SJCRH30 (cell line): ENCODE measurements at regions not wholly inside any gene's neighbourhood (a gene's known extent, or its start where the extent isn't known, plus 50 kb on each side); places are given as distances from the start of the nearest gene placed in this dataset.
"Not testable (repeated sequence)": the region's sequence is repeated elsewhere in the genome, so short reads cannot be mapped to it uniquely, and the experiment has no call there.

Source experiments
- DNase-seq, 2 experiments: peaks; one replicate each; pipeline ENCODE4 v3.0.0-alpha.2; 2015 to 2020
- H3K27ac ChIP-seq: fragments of 250-450 bp; sonication (Bioruptor Pico); 2 replicates; pipeline ENCODE4 v1.5.1; 2020; ENCODE audit warnings: mild to moderate bottlenecking, moderate library complexity
- H3K27me3 ChIP-seq: fragments of 250-450 bp; sonication (Bioruptor Pico); 2 replicates; pipeline ENCODE4 v1.5.1; 2020; ENCODE audit warnings: mild to moderate bottlenecking, moderate library complexity
- H3K36me3 ChIP-seq: fragments of 250-450 bp; sonication (Bioruptor Pico); 2 replicates; pipeline ENCODE4 v1.5.1; 2020; ENCODE audit warnings: mild to moderate bottlenecking, moderate library complexity
- H3K4me1 ChIP-seq: fragments of 250-450 bp; sonication (Bioruptor Pico); 2 replicates; pipeline ENCODE4 v1.5.1; 2020; ENCODE audit warnings: mild to moderate bottlenecking, moderate library complexity
- H3K4me3 ChIP-seq: fragments of 250-450 bp; sonication (Bioruptor Pico); 2 replicates; pipeline ENCODE4 v1.5.1; 2020; ENCODE audit warnings: mild to moderate bottlenecking, moderate library complexity
- H3K9me3 ChIP-seq: fragments of 250-450 bp; sonication (Bioruptor Pico); replicated peaks from 2 replicates; pipeline ENCODE4 v1.5.1; 2020; ENCODE audit warnings: mild to moderate bottlenecking, moderate library complexity

DNA sequence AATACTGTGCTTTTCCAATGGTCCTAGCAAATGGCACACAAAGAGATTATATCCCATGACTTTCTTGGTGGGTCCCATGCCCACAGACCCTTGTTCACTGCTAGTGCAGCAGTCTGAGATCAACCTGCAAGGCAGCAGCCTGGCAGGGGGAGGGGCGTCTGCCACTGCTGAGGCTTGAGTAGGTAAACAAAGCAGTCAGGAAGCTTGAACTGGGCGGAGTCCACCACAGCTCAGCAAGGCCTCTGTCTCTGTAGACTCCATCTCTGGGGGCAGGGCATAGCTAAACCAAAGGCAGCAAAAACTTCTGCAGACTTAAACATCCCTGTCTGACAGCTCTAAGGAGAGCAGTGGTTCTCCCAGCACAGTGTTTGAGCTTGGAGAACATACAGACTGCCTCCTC is 82.9 kb downstream of the ZNF737 start:
- H3K4me3 ChIP-seq: no peak overlapping the region
- no peaks in the 10 kb centered on the region for H3K27me3 ChIP-seq
- no peaks in the 10 kb centered on the region for H3K4me1 ChIP-seq
- no peak for DNase-seq
- H3K27ac ChIP-seq: no peak overlapping the region
- no peaks in the 10 kb centered on the region for H3K36me3 ChIP-seq
- no peaks in the 10 kb centered on the region for H3K9me3 ChIP-seq

DNA sequence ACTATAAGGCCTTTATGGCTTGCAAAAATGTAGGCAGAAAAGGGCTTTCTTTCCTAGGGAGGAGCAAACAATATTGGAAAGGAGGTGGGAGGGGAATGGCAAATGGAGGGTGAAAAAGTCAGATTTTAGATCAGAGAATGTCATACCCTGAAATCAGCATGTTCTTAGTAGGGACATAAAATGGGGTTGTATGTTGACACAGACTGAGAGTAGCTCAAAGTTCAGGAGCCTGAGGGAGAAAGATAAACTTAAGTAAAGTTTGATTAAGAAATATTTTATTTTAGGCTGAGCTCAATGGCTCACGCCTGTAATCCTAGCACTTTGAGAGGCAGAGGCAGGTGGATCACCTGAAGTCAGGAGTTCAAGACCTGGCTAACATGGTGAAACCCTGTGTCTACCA is 83.8 kb downstream of the ZNF737 start:
- H3K4me3 ChIP-seq: no peak overlapping the region
- no peak for DNase-seq
- no peaks in the 10 kb centered on the region for H3K27me3 ChIP-seq
- no peak overlapping the region for H3K27ac ChIP-seq
- no peaks in the 10 kb centered on the region for H3K4me1 ChIP-seq
- no peaks in the 10 kb centered on the region for H3K36me3 ChIP-seq
- no peaks in the 10 kb centered on the region for H3K9me3 ChIP-seq

DNA sequence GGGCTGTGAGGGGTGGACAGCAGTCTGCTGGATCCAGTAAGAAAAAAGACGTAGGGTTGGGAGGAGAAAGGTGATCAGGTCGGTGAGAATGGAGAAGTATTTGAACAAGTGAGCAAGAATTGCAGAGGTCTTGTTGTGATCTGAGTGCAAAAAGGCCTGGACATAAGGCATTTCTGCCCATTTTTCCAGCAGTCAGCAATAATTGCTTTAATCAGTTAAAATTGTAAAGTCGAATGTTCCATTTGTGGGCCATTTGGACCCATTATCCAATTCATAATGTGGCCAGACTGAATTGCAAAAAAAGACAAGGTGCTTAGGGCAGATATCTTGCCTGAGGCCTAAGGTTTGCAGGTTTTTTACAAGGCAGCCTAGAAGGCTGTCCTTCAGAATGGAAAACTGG is 86.1 kb downstream of the ZNF737 start:
- no peaks in the 10 kb centered on the region for H3K27me3 ChIP-seq
- no peak overlapping the region for H3K4me3 ChIP-seq
- H3K36me3 ChIP-seq: no peaks in the 10 kb centered on the region
- DNase-seq: no peak
- H3K4me1 ChIP-seq: no peaks in the 10 kb centered on the region
- no peak overlapping the region for H3K27ac ChIP-seq
- no peaks in the 10 kb centered on the region for H3K9me3 ChIP-seq

DNA sequence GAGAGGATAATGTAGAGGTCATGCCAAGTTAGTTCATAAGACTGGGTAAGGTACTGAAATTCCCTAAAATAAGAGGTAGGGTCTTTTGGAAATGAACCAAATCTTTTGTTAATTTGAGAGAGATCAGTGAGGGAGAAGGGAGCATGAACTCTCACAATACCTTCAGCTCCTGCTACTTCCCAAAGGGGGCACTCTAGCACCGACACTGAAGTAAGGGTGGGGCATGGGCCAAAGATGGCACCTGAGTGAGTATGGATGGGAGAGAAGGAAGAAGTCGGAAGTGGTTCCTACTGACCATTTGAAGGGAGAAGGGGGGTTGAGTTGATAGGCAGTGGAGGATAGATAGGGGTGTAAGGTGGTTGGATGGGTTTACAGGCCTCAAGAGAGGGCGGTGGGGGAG is 86.6 kb downstream of the ZNF737 start:
- H3K4me3 ChIP-seq: no peak overlapping the region
- H3K9me3 ChIP-seq: no peaks in the 10 kb centered on the region
- H3K36me3 ChIP-seq: no peaks in the 10 kb centered on the region
- H3K27ac ChIP-seq: no peak overlapping the region
- DNase-seq: peak in 1 of 2 experiments; percentile 3
- no peaks in the 10 kb centered on the region for H3K4me1 ChIP-seq
- no peaks in the 10 kb centered on the region for H3K27me3 ChIP-seq

DNA sequence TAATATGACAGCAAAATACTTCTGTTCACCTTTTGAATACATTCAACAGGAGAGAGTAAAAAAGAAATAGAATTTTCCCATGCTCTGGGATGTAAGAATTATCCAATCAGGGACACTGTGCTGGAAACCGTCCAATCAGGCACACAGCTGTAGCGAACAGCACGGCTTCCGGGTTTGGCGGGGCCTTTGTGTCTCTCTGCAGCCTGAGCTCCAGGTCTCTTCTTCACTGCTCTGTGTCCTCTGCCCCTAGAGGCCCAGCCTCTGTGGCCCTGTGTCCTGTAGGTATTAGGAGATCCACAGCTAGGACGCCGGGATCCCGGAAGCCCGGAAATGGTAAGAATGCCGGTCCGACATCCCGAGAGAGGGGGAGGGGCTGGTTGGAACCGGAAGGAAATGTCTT is 92.7 kb downstream of the ZNF737 start:
- no peaks in the 10 kb centered on the region for H3K27me3 ChIP-seq
- DNase-seq: no peak
- H3K27ac ChIP-seq: no peak overlapping the region
- no peaks in the 10 kb centered on the region for H3K9me3 ChIP-seq
- H3K4me1 ChIP-seq: no peaks in the 10 kb centered on the region
- no peak overlapping the region for H3K4me3 ChIP-seq
- H3K36me3 ChIP-seq: no peaks in the 10 kb centered on the region

DNA sequence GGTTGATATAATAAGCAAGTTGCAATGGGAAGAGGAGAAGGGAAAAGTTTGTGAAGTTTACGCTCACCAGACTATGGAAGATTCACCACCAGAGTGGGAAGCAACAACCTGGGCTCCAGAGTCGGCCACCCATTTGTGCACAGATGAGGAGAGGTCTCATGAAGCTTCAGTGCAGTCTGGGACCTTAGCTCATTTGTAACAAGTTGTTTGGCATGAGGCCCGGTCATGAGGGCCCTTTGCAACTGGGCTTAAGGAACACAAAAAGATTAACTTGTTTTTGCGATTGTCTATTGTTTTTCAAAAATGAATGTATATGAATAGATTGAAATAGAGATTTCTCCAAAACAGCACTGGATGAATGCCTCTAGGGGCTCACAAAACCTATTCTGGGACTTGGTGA is 94.2 kb downstream of the ZNF737 start:
- Histone ChIP-seq H3K4me3 (no peak overlapping the region), H3K27me3 (no peaks in the 10 kb centered on the region), H3K9me3 (no peaks in the 10 kb centered on the region), H3K36me3 (no peaks in the 10 kb centered on the region), H3K4me1 (no peaks in the 10 kb centered on the region), H3K27ac (no peak overlapping the region)
- DNase-seq: no peak

DNA sequence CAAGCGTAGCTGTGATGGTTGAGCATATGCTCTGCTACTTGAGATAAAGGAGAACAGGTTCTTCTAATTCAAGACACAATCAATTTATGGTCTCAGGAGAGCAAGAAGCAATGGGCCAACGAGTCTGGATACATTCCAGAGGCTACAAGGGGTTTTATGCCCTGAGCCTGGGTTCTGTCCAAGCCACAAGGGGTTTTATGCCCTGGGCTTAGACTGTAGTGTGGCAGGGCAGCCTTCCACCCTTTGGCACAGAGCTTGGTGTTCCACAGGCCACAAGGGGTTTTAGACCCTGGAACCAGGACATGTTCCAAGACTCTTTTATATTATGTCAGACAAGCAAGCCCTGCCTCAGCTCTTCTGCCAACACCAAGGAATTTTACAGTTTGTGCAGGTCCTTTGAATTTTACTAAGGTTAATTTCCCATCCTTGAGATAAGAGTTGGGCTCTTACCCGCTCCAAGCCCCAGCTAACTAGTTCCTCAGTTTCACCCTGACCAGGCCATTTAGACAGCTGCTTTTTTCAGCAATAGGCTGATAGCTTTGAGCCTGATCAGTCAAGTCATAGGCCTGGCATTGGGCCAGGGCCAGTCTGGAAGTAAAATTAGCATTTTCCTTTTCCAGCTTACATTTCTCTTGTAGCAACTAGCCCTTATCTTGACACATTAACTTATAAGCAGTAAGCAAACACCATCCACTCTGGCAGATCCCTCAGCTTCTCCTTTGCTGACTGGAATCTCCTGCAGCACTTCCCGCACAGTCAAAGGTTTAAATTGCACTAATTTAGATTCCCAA is 95.0 kb downstream of the ZNF737 start:
- no peaks in the 10 kb centered on the region for H3K27me3 ChIP-seq
- no peak overlapping the region for H3K4me3 ChIP-seq
- no peaks in the 10 kb centered on the region for H3K9me3 ChIP-seq
- H3K27ac ChIP-seq: no peak overlapping the region
- H3K4me1 ChIP-seq: no peaks in the 10 kb centered on the region
- no peaks in the 10 kb centered on the region for H3K36me3 ChIP-seq
- no peak for DNase-seq

DNA sequence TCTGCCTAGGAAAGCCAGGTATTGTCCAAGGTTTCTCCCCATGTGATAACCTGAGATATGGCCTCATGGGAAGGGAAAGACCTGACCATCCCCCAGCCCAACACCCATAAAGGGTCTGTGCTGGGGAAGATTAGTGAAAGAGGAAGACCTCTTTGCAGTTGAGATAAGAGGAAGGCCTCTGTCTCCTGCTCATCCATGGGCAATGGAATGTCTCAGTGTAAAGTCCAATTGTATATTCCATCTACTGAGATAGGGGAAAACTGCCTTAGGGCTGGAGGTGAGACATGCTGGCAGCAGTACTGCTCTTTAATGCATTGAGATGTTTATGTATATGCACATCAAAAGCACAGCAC is 99.0 kb downstream of the ZNF737 start:
- not testable (repeated sequence) for H3K9me3 ChIP-seq, H3K4me1 ChIP-seq, H3K4me3 ChIP-seq, H3K36me3 ChIP-seq, DNase-seq, H3K27ac ChIP-seq, H3K27me3 ChIP-seq

DNA sequence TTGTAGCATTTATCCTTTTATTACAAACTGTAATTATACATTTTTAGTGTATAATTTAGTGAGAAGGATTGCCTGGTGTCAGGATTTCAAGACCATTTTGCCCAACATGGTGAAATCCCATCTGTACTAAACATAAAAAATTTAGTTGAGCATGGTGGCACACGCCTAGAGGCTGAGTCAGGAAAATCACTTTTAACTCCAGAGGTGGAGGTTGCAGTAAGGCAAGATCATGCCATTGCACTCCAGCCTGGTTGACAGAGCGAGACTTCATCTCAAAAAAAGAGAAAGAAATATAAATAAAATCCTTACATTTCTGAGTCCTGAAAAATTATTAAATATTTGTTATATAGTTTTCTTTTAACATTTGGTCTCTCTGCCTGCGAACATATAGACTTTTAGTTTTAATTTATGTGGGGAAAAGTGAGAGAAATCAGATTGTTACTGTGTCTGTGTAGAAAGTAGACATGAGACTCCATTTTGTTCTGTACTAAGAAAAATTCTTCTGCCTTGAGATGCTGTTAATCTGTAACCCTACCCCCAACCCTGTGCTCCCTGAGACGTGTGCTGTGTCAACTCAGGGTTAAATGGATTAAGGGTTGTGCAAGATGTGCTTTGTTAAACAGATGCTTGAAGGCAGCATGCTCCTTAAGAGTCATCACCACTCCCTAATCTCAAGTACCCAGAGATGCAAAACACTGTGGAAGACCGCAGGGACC is 99.5 kb downstream of the ZNF737 start:
- not testable (repeated sequence) for H3K36me3 ChIP-seq, H3K4me1 ChIP-seq, H3K4me3 ChIP-seq, H3K27ac ChIP-seq, H3K27me3 ChIP-seq, H3K9me3 ChIP-seq, DNase-seq

DNA sequence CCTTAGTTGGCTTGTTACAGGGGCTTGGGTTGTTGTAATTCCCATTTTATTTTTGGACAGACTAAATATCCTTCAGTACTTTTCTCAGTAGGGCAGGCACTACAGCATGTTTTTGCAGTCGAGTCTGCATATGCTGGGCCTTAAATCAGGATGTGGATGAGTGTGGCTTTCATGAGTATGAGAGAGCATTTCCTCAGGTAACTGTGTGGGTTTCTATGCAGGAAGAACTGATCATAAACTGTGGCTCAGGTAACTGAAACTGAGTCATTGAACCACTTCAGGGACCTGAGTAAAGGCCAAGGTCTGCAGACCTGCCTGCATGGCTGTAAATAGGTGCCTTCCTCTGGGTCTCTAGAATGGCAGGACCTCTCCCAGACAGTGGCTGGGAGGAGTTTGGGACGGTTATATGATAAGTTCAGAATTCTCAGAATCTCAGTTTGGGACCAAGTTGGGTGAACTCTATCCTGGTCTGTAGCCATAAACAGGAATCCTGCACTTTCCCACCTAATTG is 112.1 kb downstream of the ZNF737 start:
- no peak overlapping the region for H3K4me3 ChIP-seq
- no peaks in the 10 kb centered on the region for H3K4me1 ChIP-seq
- DNase-seq: no peak
- H3K27me3 ChIP-seq: no peaks in the 10 kb centered on the region
- no peaks in the 10 kb centered on the region for H3K36me3 ChIP-seq
- H3K9me3 ChIP-seq: no peaks in the 10 kb centered on the region
- H3K27ac ChIP-seq: no peak overlapping the region

DNA sequence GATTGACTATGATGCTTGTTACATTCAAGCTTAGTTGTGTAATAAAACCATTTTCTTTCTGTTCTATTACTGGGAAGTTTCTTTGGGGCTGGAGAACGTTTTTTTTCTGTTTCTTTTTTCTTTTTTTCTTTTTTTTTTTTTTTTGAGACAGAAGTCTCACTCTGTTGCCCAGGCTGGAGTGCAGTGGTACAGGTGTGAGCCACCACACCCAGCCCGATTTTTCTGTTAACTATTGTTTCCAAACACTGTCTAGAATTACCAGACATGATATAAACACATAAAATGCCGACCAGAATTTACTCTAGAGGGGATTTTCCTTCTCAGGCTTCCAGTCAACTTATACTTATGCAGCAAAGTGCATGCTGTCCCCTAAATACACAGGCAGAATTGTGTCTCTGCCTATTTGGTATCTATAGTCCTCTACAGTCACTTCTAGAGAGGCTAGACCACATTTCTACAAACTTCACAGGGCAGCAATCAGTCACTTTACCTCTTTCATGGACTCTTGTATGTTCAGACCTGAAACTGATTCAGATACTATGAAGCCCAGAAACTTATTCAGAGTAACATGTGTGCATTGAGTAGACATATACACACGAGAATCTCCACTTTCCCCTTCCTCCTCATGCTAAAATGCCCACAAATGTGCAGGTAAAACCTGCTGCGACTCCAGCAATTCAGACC is 121.2 kb downstream of the ZNF737 start:
- Histone ChIP-seq H3K36me3 (no peaks in the 10 kb centered on the region), H3K4me3 (no peak overlapping the region), H3K9me3 (no peaks in the 10 kb centered on the region), H3K27me3 (no peaks in the 10 kb centered on the region), H3K27ac (no peak overlapping the region), H3K4me1 (no peaks in the 10 kb centered on the region)
- DNase-seq: no peak

DNA sequence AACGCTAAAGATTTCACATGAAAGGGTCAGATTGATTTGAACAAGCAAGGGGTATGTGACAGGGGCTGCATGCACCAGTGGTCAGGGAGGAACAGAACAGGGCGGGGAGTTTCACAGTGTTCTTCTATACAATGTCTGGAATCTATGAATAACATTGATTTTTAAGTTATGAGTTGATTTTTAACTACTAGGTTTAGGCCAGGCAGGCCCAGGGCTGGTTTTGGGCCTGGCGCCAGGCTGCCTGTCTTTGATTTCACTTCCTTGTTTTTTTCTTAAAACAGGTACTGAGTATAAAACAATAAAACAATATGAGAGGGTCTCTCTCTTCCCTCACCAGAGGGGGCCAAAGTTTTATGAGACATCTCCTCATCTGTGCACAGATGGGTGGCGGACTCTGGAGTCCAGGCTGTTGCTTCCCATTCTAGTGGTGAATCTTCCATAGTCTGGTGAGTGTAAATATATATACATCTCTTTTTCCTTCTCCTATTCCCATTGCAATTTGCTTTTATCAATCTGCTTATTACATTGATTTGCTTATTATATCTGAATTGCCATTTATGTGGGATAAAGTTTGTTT is 133.2 kb downstream of the ZNF737 start:
- not testable (repeated sequence) for H3K4me3 ChIP-seq, DNase-seq, H3K27me3 ChIP-seq, H3K36me3 ChIP-seq, H3K27ac ChIP-seq, H3K4me1 ChIP-seq, H3K9me3 ChIP-seq

DNA sequence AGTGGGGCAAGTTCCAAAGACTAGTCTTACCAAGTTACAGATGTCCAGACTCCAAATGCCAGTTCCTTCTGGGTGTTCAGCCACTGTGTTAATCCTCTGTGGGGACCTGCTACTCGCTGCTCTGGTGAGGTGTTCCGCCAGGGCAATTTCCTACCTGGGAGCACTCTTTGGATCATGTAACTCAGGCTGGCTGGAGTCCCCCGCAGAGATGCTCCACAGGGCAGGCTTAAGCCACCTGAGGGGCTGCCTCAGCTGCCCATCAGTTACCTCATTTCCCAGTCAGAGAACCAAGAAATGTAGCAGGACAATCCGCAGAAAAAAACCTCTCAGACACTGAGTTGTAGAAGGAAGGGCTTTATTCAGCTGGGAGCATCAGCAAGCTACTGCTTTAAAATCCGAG is 133.8 kb downstream of the ZNF737 start:
- Histone ChIP-seq H3K27ac (no peak overlapping the region), H3K4me1 (no peaks in the 10 kb centered on the region), H3K4me3 (no peak overlapping the region), H3K9me3 (no peaks in the 10 kb centered on the region), H3K27me3 (no peaks in the 10 kb centered on the region), H3K36me3 (no peaks in the 10 kb centered on the region)
- DNase-seq: no peak

DNA sequence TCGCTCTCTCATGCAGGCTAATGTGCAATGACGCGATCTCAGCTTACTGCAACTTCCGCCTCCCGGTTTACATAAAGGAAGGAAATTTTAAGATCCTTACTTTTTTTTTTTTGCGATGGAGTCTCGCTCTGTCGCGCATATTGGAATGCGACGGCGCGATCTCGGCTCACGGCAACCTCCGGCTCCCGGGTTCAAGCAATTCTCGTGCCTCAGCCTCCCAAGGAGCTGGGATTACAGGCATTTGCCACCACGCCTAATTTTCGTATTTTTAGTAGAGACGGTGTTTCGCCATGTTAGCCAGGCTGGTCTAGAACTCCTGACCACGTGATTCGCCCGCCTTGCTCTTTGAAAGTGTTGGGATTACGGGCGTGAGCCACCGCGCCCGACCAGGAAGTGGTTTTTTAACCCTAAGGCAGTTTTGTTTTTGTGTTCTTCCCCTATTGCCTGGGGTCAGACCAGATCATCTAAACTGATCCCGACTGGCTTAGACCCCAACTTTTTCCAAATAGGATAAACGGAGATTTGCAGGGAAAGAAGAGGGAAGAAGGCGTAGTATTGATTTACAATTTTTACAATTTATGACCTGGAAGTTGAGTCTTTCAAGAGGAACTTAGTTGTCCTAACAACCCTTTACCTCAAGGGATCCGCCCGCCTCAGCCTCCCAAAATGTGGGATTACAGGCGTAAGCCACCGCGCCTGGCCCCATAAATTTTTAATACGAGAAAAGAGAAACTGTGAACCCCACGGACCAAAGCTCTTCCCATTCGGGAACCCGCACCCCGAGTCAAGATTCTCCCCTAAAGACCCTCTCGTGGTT is 142.0 kb downstream of the ZNF737 start:
- Histone ChIP-seq H3K27me3 (no peaks in the 10 kb centered on the region), H3K36me3 (no peaks in the 10 kb centered on the region), H3K4me1 (no peaks in the 10 kb centered on the region), H3K4me3 (no peak overlapping the region), H3K9me3 (no peaks in the 10 kb centered on the region), H3K27ac (no peak overlapping the region)
- DNase-seq: no peak
